ENCODE measurements at regions not wholly inside any gene's neighbourhood (a gene's known extent, or its start where the extent isn't known, plus 50 kb on each side); places are given as distances from the start of the nearest gene placed in this dataset.
"Not testable (repeated sequence)": the region's sequence is repeated elsewhere in the genome, so short reads cannot be mapped to it uniquely, and the experiment has no call there.

DNA sequence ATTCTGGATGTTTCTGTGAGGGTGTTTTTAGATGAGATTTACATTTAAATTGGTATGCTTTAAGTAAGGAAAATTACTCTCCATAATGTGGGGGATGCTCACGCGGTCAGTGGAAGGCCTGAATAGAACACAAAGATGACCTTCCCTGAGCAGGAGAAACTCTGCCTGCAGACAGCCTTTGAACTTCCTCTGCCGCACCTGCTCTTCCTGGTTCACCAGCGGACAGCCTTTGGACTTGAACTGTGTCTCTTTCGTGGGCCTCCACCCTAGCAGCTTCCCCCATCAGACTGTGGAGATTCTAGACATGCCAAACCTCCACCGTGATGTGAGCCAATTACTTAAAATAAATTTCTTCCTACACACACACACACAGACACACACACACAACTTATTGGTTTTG, 210.7 kb downstream of the EFCAB11 start:
- no peak for DNase-seq

DNA sequence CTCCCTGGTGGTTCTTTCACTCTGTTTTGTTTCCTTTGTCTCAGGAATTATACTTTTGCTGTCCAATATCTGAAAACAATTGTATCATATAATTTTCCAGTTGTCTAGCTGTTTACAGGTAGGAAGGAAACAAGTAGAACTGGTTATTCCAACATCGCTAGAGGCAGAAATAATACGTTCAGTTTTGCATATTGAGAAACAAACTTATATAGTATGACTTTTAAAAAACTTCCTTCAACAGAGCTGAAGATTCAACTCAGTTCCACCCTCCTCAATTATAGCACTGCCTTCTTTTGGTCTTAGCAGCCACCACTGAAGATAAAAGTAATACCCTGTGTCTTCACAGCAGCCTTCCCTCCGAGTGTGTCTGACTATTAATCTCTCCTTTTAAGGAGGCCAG, 214.3 kb downstream of the EFCAB11 start:
- no peak for DNase-seq

DNA sequence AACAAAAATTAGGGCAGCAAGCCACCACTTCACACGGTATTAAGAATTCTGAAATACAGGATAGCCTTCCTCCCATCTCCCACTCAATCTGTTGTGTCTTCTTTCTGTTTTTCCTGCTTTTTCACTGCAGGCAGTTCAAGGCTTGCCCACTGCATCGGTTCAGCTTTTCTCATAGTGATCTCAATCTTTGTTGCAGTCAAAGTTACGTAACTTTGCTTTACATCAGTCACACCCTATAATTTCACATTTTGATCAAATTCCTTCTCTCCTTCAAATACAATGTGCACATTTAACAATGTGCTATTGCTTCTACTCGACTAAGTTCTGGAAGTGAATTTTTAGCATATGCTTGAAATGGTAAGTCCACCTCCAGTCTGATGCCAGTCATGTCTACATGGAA, 217.6 kb downstream of the EFCAB11 start:
- no peak for DNase-seq

DNA sequence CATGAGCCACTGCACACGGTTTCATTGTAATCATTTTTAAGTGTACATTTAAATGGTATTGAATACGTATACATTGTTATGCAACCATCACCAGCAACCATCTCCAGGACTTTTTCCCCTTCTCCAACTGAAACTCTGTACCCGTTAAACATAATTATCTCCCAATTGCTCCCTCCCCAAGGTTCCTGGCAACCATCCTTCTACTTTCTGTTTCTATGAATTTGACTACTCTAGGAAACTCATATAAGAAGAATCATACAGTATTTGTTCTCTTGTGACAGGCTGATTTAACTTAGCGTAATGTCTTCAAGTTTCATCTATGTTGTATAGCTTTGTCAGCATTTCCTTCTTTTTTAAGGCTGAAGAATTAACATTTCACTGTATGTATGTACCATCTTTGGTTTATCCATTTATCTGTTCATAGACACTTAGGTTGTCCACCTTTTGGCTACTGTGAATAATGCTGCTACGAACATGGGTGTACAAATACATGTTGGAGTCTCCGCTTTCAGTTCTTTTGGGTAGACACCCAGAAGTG, 223.1 kb downstream of the EFCAB11 start:
- DNase-seq = no peak

DNA sequence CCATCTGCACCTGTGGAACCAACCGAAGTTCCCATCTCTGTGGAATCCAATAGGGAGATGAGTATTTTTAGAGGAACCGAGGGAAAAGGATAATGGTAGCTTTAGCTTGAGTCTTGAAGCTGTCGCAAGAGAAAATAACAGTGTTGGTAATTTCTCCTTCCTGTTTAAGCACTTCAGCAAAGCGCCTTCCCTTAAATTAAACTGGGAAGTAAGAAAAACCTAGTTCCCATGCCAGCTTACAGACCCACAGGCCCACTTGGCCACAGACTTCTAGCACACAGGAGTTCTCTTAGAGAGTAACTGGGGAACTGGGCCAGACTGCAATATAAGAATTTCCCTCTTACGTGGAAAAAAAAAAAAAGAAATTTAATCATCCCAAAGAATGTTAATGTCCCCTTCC, 223.8 kb downstream of the EFCAB11 start:
- no peak for DNase-seq

DNA sequence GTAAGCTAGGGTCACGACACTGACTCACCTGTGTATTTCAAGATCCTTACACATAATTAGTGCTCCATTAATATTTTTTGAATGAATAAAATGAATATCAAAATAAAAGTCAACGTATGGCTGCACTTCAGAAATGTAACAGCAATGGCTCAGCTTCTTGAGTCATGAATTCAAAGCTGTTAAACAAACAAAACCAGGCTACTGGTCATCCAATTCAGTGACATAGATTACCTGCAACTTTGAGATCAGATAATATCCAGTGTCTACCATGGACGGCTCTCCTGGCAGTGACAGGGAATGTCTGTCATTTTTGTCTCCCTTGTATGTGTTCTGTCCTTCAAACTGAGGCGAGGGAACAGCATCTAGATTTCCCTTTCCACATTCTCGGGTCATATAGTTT, 225.6 kb downstream of the EFCAB11 start:
- DNase-seq = no peak

DNA sequence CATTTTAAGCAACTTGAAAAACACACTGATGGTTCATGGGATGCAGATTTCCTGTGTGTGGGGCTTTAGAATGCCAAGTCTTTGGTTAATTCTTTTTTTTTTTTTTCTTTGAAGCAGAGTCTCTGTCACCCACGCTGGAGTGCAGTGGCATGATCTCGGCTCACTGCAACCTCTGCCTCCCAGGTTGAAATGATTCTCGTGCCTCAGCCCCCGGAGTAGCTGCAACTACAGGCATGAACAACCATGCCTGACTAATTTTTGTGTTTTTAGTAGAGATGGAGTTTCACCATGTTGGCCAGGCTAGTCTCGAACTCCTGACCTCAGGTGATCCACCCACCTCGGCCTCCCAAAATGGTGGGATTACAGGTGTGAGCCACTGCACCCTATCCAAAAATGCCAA, 228.3 kb downstream of the EFCAB11 start:
- DNase-seq = not testable (repeated sequence)

DNA sequence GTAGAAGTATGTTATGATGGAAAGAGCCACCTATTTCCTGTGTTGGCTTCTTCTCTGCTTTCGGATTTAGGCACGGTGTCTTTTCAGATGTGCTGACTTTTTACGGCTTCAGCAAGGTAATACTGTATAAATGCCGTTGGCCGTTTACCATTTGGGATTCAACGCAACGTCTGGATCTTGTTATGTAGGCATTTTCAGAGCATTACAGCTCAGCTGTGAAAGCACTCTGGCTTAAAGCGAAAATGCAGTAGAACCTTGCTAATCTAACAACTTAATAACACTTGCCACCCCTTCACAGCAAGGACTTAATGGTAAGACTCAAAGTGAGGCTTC, 229.9 kb downstream of the EFCAB11 start:
- DNase-seq = no peak

DNA sequence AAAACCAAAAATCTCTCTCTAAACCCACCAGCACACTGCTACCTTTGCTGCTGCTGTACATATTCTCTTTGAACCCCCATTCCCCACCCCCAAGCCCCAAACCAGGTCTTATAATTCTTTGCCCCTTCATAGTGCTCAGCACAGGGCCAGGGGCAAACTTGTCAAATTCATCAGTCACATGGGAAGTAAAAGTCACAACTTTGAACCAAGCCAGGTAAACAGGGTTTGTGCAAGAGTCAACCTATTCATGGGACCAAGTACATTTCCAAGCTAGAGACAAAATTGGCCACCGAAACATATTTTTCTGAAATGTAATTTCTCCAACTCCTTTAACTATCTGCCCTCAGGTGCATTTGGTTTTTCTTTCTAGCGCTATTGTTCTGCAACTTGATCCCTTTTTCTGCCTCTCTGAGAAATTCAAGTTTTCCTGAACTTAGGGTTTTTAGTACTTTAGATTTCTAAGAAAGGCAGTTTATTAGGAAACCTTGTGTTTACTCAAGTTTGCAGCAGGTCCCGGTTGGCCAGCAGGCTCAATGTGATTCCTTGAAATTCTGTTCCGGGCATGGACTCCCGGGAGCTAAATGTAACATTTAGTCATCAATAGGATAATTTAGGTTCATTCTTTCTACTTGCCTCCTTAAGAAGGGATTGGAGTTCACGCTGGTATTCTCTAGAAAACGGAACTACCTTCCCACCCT, 230.5 kb downstream of the EFCAB11 start:
- no peak for DNase-seq

DNA sequence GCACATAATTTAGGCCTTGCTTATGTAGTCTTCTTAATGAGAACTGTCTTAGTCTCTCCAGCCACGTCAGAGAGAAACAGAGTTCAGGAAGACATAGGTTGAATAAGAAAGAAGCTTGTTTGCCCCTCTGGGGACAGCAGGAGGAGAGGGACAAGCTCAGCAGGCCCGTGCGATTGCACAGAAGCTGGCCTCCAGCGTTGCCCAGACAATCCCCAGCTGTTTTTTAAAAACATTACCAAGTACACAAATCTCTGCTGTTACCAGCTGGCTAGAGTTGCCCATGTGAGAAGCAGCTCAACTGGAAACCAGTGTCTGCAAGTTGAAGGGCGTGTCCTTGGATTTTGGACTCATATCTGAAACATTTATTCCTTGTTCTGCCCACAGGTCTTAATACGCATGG, 232.6 kb downstream of the EFCAB11 start:
- DNase-seq = no peak

DNA sequence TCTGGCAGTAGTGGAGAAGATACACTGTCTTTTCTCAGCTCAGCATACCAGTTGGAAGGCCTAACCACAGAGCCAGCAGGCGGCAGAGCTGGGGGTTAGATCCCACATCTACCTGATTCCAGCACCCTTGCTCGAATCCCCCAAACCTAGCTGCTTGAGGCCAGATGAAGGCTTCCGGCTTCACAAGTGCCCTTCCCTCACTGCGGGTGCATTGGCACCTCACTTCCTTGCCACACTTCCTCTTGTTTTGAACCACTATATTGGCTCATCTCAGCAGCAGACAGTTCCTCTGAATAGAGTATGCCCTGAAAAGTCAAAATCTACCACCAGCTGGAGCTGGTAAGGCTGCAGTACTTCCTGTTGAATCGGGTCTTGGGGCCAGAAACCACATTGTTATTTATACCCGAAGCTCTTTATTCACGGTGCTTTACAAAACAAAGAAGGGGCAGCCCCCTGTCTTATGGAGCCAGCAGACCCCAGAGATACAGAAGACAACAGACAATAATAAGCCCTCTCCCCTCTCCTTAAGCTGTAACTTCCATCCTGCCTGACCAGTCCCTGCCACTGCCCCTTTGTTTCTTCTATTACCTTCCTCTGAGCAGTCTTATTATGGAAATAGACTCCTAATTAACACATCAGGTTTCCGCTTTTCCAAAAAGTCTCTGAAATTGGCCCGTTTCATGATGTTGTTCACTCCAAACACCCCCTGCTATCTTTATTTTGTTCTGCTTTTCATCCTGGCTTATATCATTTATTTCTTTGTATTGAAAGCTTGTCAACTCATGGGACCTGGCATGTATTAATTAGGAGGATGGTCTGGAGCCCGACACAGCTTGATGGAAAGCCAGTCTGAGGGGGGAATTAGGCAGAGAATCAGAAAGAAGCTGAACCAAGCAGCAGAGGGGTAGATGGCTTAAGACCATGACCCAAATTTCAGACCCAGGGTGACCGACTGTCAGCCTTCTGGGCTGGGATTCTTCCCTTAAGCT, 233.5 kb downstream of the EFCAB11 start:
- DNase-seq = no peak

DNA sequence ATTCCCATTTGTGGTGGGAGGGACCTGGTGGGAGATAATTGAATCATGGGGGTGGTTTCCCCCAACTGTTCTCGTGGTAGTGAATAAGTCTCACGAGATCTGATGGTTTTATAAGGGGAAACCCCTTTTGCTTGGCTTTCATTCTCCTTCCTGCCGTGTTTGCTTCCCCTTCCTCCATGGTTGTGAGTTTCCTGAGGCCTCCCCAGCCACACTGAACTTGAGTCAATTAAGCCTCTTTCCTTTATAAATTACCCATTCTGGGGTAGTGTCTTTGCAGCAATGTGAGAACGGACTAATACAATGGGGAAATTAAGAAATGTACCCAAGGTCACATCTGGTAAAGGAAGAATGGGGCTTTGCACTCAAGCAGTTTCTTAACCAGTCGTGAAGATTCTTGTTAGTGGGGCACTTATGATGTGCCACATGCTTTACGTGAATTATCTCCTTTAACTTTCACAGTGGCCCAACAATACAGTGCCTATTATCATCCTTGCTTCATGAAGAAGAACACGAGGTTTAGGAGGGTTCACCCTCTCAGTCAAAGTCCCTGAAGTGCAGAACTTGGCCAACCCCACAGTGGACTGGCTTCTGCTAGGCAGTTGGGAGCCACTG, 234.3 kb downstream of the EFCAB11 start:
- no peak for DNase-seq

DNA sequence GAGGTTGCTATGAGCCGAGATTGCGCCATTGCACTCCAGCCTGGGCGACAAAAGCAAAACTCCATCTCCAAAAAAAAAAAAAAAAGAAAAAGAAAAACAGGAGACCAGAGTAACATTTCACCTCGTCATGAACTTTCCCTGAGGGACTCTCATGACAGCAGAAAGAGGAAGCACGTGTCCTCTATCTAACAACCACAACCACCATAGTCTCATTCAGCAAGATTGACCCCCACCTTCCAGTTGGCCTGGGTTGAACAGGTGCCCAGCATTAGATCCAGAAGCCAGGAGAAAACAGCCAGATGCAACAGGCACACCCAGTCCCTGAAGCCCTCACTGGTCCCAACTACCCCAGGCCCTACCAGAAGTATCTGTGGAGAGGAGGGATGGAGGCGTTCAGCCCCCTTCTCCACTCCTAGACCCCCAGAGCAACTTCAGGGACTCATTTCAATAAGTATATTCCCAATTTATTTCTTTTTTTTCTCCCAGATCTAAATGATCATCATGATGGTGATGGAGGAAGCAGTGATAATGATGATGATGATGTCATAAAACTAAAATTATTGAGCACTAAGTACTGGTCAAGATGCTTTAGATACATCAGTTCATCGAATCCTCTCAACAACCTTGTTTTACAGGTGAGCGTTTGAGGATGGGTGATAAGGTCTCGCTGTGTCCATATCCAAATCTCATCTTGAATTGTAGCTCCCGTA, 235.0 kb downstream of the EFCAB11 start:
- no peak for DNase-seq

DNA sequence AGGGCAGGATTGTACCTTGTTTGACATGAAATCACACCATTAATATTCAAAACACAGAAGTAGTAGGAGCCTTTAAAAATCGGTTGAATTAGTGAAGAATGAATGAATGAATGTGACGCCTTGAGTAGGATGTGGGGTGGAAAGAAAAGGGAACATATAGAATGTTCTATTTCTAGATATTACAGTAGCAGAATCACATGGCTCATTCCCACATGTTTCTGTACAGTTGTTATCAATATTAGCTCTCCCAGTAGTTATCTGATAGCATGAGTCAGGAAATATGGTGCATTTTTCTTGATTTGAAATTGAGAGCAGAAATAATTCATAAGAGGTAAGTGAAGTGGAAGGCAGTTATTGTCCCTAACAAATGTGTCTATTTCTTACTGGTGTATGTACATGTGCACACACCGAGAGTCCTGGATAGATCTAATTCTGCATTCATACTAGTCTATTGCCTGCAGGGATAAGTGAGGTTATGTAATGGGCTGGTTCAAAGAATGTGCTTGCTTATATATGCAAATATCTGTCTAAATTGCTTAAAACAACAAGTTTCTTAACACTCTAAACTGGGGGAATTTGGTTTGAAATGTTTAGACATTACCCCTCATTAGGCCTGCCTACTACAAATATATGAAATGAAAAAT, 245.4 kb downstream of the EFCAB11 start:
- DNase-seq = no peak

DNA sequence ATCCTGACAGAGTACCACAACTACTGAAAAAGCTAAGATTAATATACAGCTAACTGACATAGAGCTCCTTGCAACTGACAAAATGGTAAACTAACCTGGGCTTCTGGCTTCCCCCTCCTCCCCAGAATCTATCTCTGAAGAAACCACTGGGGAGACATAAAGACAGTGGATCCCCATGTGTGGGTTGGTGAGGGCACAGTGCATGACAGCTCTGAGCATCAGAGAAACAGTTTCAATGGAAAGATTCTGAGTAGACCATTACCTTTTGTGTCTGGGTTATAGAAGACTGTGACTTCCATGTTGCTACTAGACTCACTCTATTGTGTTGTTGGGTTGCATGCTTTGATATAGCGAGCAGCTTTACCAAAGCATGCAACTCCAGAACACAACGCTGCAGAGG, 247.4 kb downstream of the EFCAB11 start:
- no peak for DNase-seq

DNA sequence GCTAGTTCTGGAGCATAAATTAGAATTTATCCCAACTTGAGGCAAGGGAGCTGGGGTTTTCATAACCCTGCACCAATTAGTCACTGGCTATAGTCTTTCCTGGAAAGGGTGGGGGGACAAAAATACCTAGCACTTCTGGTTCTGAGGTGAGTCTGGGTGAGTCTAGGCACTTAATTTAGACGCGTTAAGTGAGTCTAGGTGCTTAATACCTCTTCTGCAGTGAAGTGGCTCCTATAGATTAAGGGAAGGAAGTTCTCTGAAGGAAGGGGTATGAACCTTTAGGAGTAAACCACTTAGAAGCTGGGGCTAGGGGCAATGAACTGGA, 251.7 kb downstream of the EFCAB11 start:
- DNase-seq = no peak

DNA sequence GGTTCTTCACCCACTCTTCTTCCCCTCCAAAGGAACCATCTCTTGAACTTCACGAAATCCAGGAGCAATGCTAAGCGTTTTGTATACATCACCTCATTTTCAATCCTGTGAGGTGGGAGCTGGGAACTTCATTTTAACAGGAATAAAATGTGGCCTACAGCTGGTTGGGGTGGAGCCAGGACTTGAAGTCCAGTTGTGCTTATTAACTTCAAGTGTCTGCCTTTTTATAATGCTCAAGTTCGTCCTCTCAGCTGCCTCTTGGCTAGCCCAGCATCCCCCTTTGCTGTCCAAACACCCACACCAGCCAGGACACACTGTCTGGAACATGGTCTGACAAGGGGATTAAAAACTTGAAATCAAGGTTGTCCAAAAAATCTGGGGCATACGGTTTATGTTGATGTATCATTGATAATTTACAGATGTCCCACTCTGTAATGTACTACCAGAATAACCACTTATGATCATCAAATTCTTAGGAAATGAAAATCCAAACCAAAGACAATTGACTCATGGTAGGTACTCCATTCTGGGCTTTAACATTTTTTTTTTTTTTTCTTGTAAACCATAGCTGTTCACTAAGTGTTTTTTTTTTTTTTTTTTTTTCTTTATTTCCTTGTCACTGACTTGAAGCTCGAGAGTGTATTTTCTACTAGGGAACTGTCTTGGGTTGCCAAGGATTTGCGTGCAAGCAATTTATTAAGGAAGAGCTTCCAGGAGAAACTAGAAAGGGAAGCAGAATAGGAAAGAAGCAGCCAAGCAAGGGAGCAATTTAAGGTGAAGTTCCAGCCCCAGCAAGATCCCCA, 252.3 kb downstream of the EFCAB11 start:
- DNase-seq = no peak

DNA sequence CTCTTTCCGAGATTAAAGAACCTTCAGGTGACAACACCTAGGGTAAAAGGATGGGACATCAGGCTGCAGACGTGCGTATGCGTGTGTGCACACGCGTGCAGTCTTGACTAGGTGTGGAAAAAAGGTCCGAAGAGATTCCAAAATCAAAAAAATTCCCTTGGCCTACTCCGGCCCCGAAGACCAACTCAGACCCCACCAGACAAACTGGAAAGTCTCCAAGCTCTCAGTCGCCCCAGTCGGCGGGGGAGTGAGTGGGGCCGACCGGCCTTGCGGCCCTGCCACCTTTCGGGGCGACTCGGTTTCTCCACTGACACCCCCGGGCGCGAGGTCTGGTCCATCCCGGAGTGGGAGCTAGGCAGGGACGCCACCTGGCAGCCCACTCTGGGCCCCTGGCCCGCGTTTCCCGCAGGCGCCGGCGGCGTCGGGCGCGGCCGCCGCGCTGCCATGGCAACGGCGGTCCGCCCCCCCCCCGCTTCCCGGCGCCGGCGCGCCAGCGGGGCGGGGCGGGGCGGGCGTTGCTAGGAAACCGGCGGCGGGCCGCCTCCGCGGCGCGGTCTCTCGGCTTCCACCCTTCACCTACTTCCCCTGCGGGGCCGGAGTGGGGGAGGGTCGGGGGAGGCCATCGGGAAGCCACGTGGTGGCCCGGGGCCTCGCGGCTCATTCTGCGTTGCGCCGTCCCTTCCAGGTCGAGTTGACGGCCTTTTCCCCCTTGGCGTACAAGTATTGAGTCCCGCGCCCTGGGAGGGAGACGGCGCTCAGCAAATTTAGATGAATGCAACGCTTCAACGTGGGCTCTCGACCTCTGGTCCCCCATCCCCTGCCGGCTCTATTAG, 253.1 kb downstream of the EFCAB11 start:
- DNase-seq = peak; percentile 58

DNA sequence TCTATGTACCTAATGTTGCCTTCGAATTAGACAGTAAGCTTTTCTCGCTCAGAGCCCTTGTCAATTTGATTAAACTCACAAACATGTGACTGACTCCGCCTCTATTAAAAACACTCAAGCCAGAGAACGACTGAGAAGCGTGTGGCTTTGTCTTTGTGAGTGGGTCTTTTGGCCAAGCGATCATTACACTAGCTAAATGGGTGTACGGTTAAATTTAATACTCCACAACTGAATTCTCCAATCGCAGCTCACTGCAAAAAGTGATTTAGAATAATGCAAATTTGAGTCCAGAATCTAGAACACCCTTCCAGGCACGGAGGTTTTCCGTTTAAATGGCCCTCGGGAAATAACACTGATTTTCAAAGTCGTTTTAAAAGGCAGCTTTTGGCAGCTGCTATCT, 253.7 kb downstream of the EFCAB11 start:
- no peak for DNase-seq

DNA sequence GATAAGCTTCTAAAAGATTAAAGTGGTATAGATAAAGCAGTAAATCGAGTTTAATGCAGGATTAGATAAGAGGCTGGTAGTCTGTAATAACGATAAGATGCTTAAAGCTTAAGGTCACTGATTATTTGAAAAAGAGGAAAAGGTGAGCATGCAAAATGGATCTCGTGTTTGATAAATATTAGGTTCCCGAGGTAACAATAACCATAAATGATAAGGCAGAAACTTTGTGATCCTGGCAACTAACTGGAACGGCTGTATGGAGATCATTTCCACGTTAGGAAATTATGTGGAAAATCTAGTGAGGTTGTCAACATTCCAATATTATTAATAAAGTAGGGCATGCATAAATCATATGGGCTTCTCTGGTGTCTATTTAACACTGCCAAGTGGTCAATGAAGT, 255.5 kb downstream of the EFCAB11 start:
- DNase-seq = no peak

Data from occipital lobe (tissue), 1 donor.